ENCODE measurements at regions not wholly inside any gene's neighbourhood (a gene's known extent, or its start where the extent isn't known, plus 50 kb on each side); places are given as distances from the start of the nearest gene placed in this dataset.

GRCh38 chr5:175813943-175814630, 57.3 kb upstream of the CPLX2 start (continued):
- TF ChIP-seq CHD7 (IDR thresholded peaks at IDR 0.05; ENCODE audit: insufficient replicate concordance, low read length) (no peak), TAF1 (IDR thresholded peaks at IDR 0.05; ENCODE audit: low read depth, low read length) (no peak), MAFK (IDR thresholded peaks at IDR 0.05; ENCODE audit: low read depth, low read length) (no peak), CREB1 (IDR thresholded peaks at IDR 0.05) (no peak)
